ENCODE measurements at regions not wholly inside any gene's neighbourhood (a gene's known extent, or its start where the extent isn't known, plus 50 kb on each side); places are given as distances from the start of the nearest gene placed in this dataset.

- H3K4me2 ChIP-seq (ENCODE audit: low read depth, low read length) = no peak overlapping the region
- no peaks in the 10 kb centered on the region for H4K20me1 ChIP-seq (ENCODE audit: insufficient read depth, low read length)
- H3F3A ChIP-seq (ENCODE audit: insufficient read depth, low read length) = no peaks in the 10 kb centered on the region
- H3K9ac ChIP-seq (ENCODE audit: low read length) = no peak overlapping the region
- no peaks in the 10 kb centered on the region for H3K27me3 ChIP-seq (replicated peaks; ENCODE audit: insufficient read depth, low read length)
- H3K36me3 ChIP-seq (replicated peaks; ENCODE audit: insufficient read depth, low read length) = no peaks in the 10 kb centered on the region
- H3K4me1 ChIP-seq (ENCODE audit: low read length) = no peaks in the 10 kb centered on the region
- H3K4me3 ChIP-seq (ENCODE audit: low read length) = no peak overlapping the region
- no peak for TF ChIP-seq CTCF (IDR thresholded peaks at IDR 0.05; ENCODE audit: low read length)
- TF ChIP-seq EZH2 (optimal IDR thresholded peaks at IDR 0.05; ENCODE audit: low read depth, low read length) = no peak
- TF ChIP-seq EZH2phosphoT487 (IDR thresholded peaks at IDR 0.05; ENCODE audit: low read length) = no peak
- no peaks in the 10 kb centered on the region for H3K9me3 ChIP-seq (replicated peaks; ENCODE audit: insufficient read depth, low read length)
- H3K79me2 ChIP-seq (ENCODE audit: low read length) = no peaks in the 10 kb centered on the region
- H3K9me2 ChIP-seq (replicated peaks; ENCODE audit: insufficient read depth, low read length) = no peaks in the 10 kb centered on the region
- H2AFZ ChIP-seq (ENCODE audit: low read length) = no peak overlapping the region
- DNase-seq = no peak
- H3K27ac ChIP-seq (ENCODE audit: low read length) = no peak overlapping the region
These were observed 433.2 kb upstream of the DEPDC1 start for GRCh38 chr1:68930101-68930500.

DNA sequence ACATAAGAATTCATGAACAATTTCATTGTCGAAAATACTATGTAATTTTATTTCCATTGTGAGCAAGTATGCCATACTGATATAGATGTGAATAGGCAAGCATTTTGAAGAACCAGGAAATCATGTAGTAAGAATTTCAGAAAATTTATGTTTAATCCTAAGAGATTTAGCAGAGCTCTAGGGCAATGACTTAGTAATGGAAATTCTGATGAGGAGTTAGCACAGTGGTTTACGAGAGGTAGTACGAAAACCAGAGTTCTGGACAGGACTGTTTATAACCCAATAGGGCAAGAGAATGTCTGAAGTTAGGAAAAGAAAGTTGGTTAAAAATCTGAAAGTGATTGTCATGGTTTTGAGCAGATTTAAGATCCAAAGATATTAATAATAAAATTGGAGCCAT is 439.6 kb upstream of the DEPDC1 start:
- no peaks in the 10 kb centered on the region for H3F3A ChIP-seq (ENCODE audit: insufficient read depth, low read length)
- no peak for DNase-seq
- H3K27me3 ChIP-seq (replicated peaks; ENCODE audit: insufficient read depth, low read length) = no peaks in the 10 kb centered on the region
- no peaks in the 10 kb centered on the region for H3K4me1 ChIP-seq (ENCODE audit: low read length)
- H3K4me3 ChIP-seq (ENCODE audit: low read length) = no peak overlapping the region
- no peaks in the 10 kb centered on the region for H3K9me2 ChIP-seq (replicated peaks; ENCODE audit: insufficient read depth, low read length)
- no peaks in the 10 kb centered on the region for H4K20me1 ChIP-seq (ENCODE audit: insufficient read depth, low read length)
- H3K79me2 ChIP-seq (ENCODE audit: low read length) = no peaks in the 10 kb centered on the region
- no peak overlapping the region for H2AFZ ChIP-seq (ENCODE audit: low read length)
- no peaks in the 10 kb centered on the region for H3K36me3 ChIP-seq (replicated peaks; ENCODE audit: insufficient read depth, low read length)
- no peaks in the 10 kb centered on the region for H3K9me3 ChIP-seq (replicated peaks; ENCODE audit: insufficient read depth, low read length)
- H3K4me2 ChIP-seq (ENCODE audit: low read depth, low read length) = no peak overlapping the region
- TF ChIP-seq EZH2phosphoT487 (IDR thresholded peaks at IDR 0.05; ENCODE audit: low read length) = no peak
- no peak for TF ChIP-seq CTCF (IDR thresholded peaks at IDR 0.05; ENCODE audit: low read length)
- TF ChIP-seq EZH2 (optimal IDR thresholded peaks at IDR 0.05; ENCODE audit: low read depth, low read length) = no peak
- no peak overlapping the region for H3K9ac ChIP-seq (ENCODE audit: low read length)
- H3K27ac ChIP-seq (ENCODE audit: low read length) = no peak overlapping the region

GRCh38 chr1:68938051-68938666 is 441.3 kb upstream of the DEPDC1 start:
- TF ChIP-seq EZH2 (optimal IDR thresholded peaks at IDR 0.05; ENCODE audit: low read depth, low read length) = no peak
- TF ChIP-seq EZH2phosphoT487 (IDR thresholded peaks at IDR 0.05; ENCODE audit: low read length) = no peak
- no peak for TF ChIP-seq CTCF (IDR thresholded peaks at IDR 0.05; ENCODE audit: low read length)

More at GRCh38 chr1:68938051-68938666, 441.3 kb upstream of the DEPDC1 start:
- Histone ChIP-seq H2AFZ (ENCODE audit: low read length) (no peak overlapping the region), H3K27me3 (replicated peaks; ENCODE audit: insufficient read depth, low read length) (no peaks in the 10 kb centered on the region), H3F3A (ENCODE audit: insufficient read depth, low read length) (no peaks in the 10 kb centered on the region), H3K27ac (ENCODE audit: low read length) (no peak overlapping the region), H3K36me3 (replicated peaks; ENCODE audit: insufficient read depth, low read length) (no peaks in the 10 kb centered on the region), H3K4me3 (ENCODE audit: low read length) (no peak overlapping the region), H3K79me2 (ENCODE audit: low read length) (no peaks in the 10 kb centered on the region), H3K9me3 (replicated peaks; ENCODE audit: insufficient read depth, low read length) (no peaks in the 10 kb centered on the region), H3K9me2 (replicated peaks; ENCODE audit: insufficient read depth, low read length) (no peaks in the 10 kb centered on the region), H3K9ac (ENCODE audit: low read length) (no peak overlapping the region), H3K4me2 (ENCODE audit: low read depth, low read length) (no peak overlapping the region), H3K4me1 (ENCODE audit: low read length) (no peaks in the 10 kb centered on the region), H4K20me1 (ENCODE audit: insufficient read depth, low read length) (no peaks in the 10 kb centered on the region)
- DNase-seq = no peak

Measured in MM.1S (cell line).